ENCODE measurements at regions not wholly inside any gene's neighbourhood (a gene's known extent, or its start where the extent isn't known, plus 50 kb on each side); places are given as distances from the start of the nearest gene placed in this dataset.
"Not testable (repeated sequence)": the region's sequence is repeated elsewhere in the genome, so short reads cannot be mapped to it uniquely, and the experiment has no call there.

DNA sequence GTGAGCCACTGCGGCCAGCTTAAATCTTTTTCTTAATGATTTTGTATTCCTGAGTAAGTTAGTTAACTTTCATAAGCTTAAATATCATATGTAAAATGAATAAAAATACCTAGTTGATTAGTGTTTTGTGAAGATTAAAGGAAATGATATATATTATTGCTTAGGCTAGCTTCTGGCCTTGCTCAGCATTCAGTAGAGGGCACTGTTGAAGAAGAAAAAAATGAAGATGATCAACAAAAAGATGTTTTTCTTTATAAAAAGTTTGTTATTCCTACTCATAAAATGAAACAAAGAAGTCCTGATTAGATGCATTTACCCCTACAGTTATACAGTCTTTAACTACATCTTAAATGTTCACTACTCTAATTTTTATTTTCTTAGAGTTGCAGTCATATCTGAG lies 797.7 kb downstream of the RAPGEF2 start:
- Histone ChIP-seq H3K36me3 (ENCODE audit: control insufficient read depth in 2 of 2, insufficient read depth in 2 of 2, low read length in 2 of 2) (no peaks in the 10 kb centered on the region), H3K9ac (ENCODE audit: low read depth in 1 of 2, low read length in 2 of 2) (no peak overlapping the region), H3K4me3 (ENCODE audit: low read length in 2 of 2) (no peak overlapping the region), H3K9me3 (ENCODE audit: control insufficient read depth in 2 of 2, low read length in 2 of 2) (no peaks in the 10 kb centered on the region), H3K4me1 (ENCODE audit: control insufficient read depth in 2 of 2, insufficient read depth in 2 of 2, low read length in 2 of 2) (no peaks in the 10 kb centered on the region), H3K27me3 (ENCODE audit: control insufficient read depth in 2 of 2, insufficient read depth in 2 of 2, low read length in 2 of 2) (no peaks in the 10 kb centered on the region), H3K27ac (ENCODE audit: low read depth in 2 of 2, low read length in 2 of 2) (no peak overlapping the region)

GRCh38 chr4:159902648-159903047 lies 799.8 kb downstream of the RAPGEF2 start:
- no peak overlapping the region for H3K4me3 ChIP-seq (ENCODE audit: low read length in 2 of 2)
- no peak overlapping the region for H3K9ac ChIP-seq (ENCODE audit: low read depth in 1 of 2, low read length in 2 of 2)
- H3K9me3 ChIP-seq (ENCODE audit: control insufficient read depth in 2 of 2, low read length in 2 of 2): no peaks in the 10 kb centered on the region
- H3K36me3 ChIP-seq (ENCODE audit: control insufficient read depth in 2 of 2, insufficient read depth in 2 of 2, low read length in 2 of 2): no peaks in the 10 kb centered on the region
- no peaks in the 10 kb centered on the region for H3K4me1 ChIP-seq (ENCODE audit: control insufficient read depth in 2 of 2, insufficient read depth in 2 of 2, low read length in 2 of 2)
- no peaks in the 10 kb centered on the region for H3K27me3 ChIP-seq (ENCODE audit: control insufficient read depth in 2 of 2, insufficient read depth in 2 of 2, low read length in 2 of 2)
- no peak overlapping the region for H3K27ac ChIP-seq (ENCODE audit: low read depth in 2 of 2, low read length in 2 of 2)

- H3K9me3 ChIP-seq (ENCODE audit: control insufficient read depth in 2 of 2, low read length in 2 of 2): no peaks in the 10 kb centered on the region
- H3K27me3 ChIP-seq (ENCODE audit: control insufficient read depth in 2 of 2, insufficient read depth in 2 of 2, low read length in 2 of 2): no peaks in the 10 kb centered on the region
- no peaks in the 10 kb centered on the region for H3K36me3 ChIP-seq (ENCODE audit: control insufficient read depth in 2 of 2, insufficient read depth in 2 of 2, low read length in 2 of 2)
- H3K4me3 ChIP-seq (ENCODE audit: low read length in 2 of 2): no peak overlapping the region
- no peaks in the 10 kb centered on the region for H3K4me1 ChIP-seq (ENCODE audit: control insufficient read depth in 2 of 2, insufficient read depth in 2 of 2, low read length in 2 of 2)
- no peak overlapping the region for H3K9ac ChIP-seq (ENCODE audit: low read depth in 1 of 2, low read length in 2 of 2)
- H3K27ac ChIP-seq (ENCODE audit: low read depth in 2 of 2, low read length in 2 of 2): no peak overlapping the region
Measured at GRCh38 chr4:159904906-159905305, 802.0 kb downstream of the RAPGEF2 start.

DNA sequence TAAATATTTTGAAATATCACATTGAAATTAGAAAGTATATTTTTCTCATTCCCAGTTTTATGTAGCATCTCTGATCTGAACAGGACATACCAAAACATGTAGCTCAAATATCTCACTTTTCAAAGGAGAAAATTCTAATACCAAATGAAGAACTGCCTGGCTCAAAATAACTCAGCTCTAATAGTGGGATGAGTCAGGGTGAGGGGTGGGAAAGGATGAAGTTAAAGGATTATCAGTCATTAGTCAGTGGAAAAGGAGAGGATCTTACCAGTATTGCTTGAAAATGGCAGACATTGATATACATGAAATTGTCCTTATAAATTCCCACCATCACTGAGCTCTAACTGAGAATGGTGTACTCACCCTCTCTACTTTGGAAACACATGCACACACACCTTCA lies 803.2 kb downstream of the RAPGEF2 start:
- no peak overlapping the region for H3K27ac ChIP-seq (ENCODE audit: low read depth in 2 of 2, low read length in 2 of 2)
- H3K9me3 ChIP-seq (ENCODE audit: control insufficient read depth in 2 of 2, low read length in 2 of 2): no peaks in the 10 kb centered on the region
- no peaks in the 10 kb centered on the region for H3K36me3 ChIP-seq (ENCODE audit: control insufficient read depth in 2 of 2, insufficient read depth in 2 of 2, low read length in 2 of 2)

GRCh38 chr4:159906517-159906916 lies 803.6 kb downstream of the RAPGEF2 start:
- Histone ChIP-seq H3K4me1 (ENCODE audit: control insufficient read depth in 2 of 2, insufficient read depth in 2 of 2, low read length in 2 of 2) (no peaks in the 10 kb centered on the region), H3K36me3 (ENCODE audit: control insufficient read depth in 2 of 2, insufficient read depth in 2 of 2, low read length in 2 of 2) (no peaks in the 10 kb centered on the region), H3K9me3 (ENCODE audit: control insufficient read depth in 2 of 2, low read length in 2 of 2) (no peaks in the 10 kb centered on the region), H3K27me3 (ENCODE audit: control insufficient read depth in 2 of 2, insufficient read depth in 2 of 2, low read length in 2 of 2) (no peaks in the 10 kb centered on the region), H3K27ac (ENCODE audit: low read depth in 2 of 2, low read length in 2 of 2) (no peak overlapping the region), H3K9ac (ENCODE audit: low read depth in 1 of 2, low read length in 2 of 2) (no peak overlapping the region), H3K4me3 (ENCODE audit: low read length in 2 of 2) (no peak overlapping the region)

More for the DNA sequence above, 803.2 kb downstream of the RAPGEF2 start:
- Histone ChIP-seq H3K9ac (ENCODE audit: low read depth in 1 of 2, low read length in 2 of 2) (no peak overlapping the region), H3K4me3 (ENCODE audit: low read length in 2 of 2) (no peak overlapping the region), H3K4me1 (ENCODE audit: control insufficient read depth in 2 of 2, insufficient read depth in 2 of 2, low read length in 2 of 2) (no peaks in the 10 kb centered on the region), H3K27me3 (ENCODE audit: control insufficient read depth in 2 of 2, insufficient read depth in 2 of 2, low read length in 2 of 2) (no peaks in the 10 kb centered on the region)

GRCh38 chr4:159910721-159911120 lies 807.8 kb downstream of the RAPGEF2 start:
- Histone ChIP-seq H3K27ac (ENCODE audit: low read depth in 2 of 2, low read length in 2 of 2) (no peak overlapping the region), H3K27me3 (ENCODE audit: control insufficient read depth in 2 of 2, insufficient read depth in 2 of 2, low read length in 2 of 2) (no peaks in the 10 kb centered on the region), H3K9ac (ENCODE audit: low read depth in 1 of 2, low read length in 2 of 2) (no peak overlapping the region), H3K9me3 (ENCODE audit: control insufficient read depth in 2 of 2, low read length in 2 of 2) (no peaks in the 10 kb centered on the region), H3K4me1 (ENCODE audit: control insufficient read depth in 2 of 2, insufficient read depth in 2 of 2, low read length in 2 of 2) (no peaks in the 10 kb centered on the region), H3K36me3 (ENCODE audit: control insufficient read depth in 2 of 2, insufficient read depth in 2 of 2, low read length in 2 of 2) (no peaks in the 10 kb centered on the region), H3K4me3 (ENCODE audit: low read length in 2 of 2) (no peak overlapping the region)

- Histone ChIP-seq H3K4me1 (ENCODE audit: control insufficient read depth in 2 of 2, insufficient read depth in 2 of 2, low read length in 2 of 2) (no peaks in the 10 kb centered on the region), H3K36me3 (ENCODE audit: control insufficient read depth in 2 of 2, insufficient read depth in 2 of 2, low read length in 2 of 2) (no peaks in the 10 kb centered on the region), H3K4me3 (ENCODE audit: low read length in 2 of 2) (no peak overlapping the region), H3K9ac (ENCODE audit: low read depth in 1 of 2, low read length in 2 of 2) (no peak overlapping the region), H3K9me3 (ENCODE audit: control insufficient read depth in 2 of 2, low read length in 2 of 2) (no peaks in the 10 kb centered on the region), H3K27ac (ENCODE audit: low read depth in 2 of 2, low read length in 2 of 2) (no peak overlapping the region), H3K27me3 (ENCODE audit: control insufficient read depth in 2 of 2, insufficient read depth in 2 of 2, low read length in 2 of 2) (no peaks in the 10 kb centered on the region)
Measured at GRCh38 chr4:159922119-159922518, 819.2 kb downstream of the RAPGEF2 start.

- Histone ChIP-seq H3K9me3 (ENCODE audit: control insufficient read depth in 2 of 2, low read length in 2 of 2) (no peaks in the 10 kb centered on the region), H3K27me3 (ENCODE audit: control insufficient read depth in 2 of 2, insufficient read depth in 2 of 2, low read length in 2 of 2) (no peaks in the 10 kb centered on the region), H3K27ac (ENCODE audit: low read depth in 2 of 2, low read length in 2 of 2) (no peak overlapping the region)
Measured at GRCh38 chr4:159925770-159926169, 822.9 kb downstream of the RAPGEF2 start.

GRCh38 chr4:159926871-159927270 lies 824.0 kb downstream of the RAPGEF2 start:
- H3K4me1 ChIP-seq (ENCODE audit: control insufficient read depth in 2 of 2, insufficient read depth in 2 of 2, low read length in 2 of 2): no peaks in the 10 kb centered on the region
- no peak overlapping the region for H3K27ac ChIP-seq (ENCODE audit: low read depth in 2 of 2, low read length in 2 of 2)
- no peak overlapping the region for H3K4me3 ChIP-seq (ENCODE audit: low read length in 2 of 2)
- no peaks in the 10 kb centered on the region for H3K9me3 ChIP-seq (ENCODE audit: control insufficient read depth in 2 of 2, low read length in 2 of 2)
- H3K36me3 ChIP-seq (ENCODE audit: control insufficient read depth in 2 of 2, insufficient read depth in 2 of 2, low read length in 2 of 2): no peaks in the 10 kb centered on the region
- no peak overlapping the region for H3K9ac ChIP-seq (ENCODE audit: low read depth in 1 of 2, low read length in 2 of 2)
- no peaks in the 10 kb centered on the region for H3K27me3 ChIP-seq (ENCODE audit: control insufficient read depth in 2 of 2, insufficient read depth in 2 of 2, low read length in 2 of 2)

More at GRCh38 chr4:159925770-159926169, 822.9 kb downstream of the RAPGEF2 start:
- Histone ChIP-seq H3K4me1 (ENCODE audit: control insufficient read depth in 2 of 2, insufficient read depth in 2 of 2, low read length in 2 of 2) (no peaks in the 10 kb centered on the region), H3K36me3 (ENCODE audit: control insufficient read depth in 2 of 2, insufficient read depth in 2 of 2, low read length in 2 of 2) (no peaks in the 10 kb centered on the region), H3K9ac (ENCODE audit: low read depth in 1 of 2, low read length in 2 of 2) (no peak overlapping the region), H3K4me3 (ENCODE audit: low read length in 2 of 2) (no peak overlapping the region)

DNA sequence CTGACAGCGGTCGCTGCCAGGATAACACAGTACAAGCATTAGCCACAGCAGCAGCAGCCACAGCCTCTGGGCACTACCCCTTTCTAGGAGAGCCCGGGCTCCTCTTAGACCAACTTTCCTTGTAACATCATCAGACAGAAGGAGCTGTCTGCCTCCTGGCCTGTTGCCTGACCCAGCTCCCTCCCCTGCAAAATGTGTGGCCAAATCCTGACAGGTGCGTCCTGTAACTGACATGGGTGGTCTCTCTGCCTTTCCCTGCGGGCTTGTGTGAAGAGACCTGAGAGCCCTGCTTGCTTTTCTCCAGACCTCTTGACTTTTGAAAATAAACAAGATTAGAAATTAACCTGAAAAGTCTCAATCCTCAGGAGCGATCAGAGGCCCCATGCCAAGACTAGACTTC lies 824.9 kb downstream of the RAPGEF2 start:
- Histone ChIP-seq H3K4me1 (ENCODE audit: control insufficient read depth in 2 of 2, insufficient read depth in 2 of 2, low read length in 2 of 2) (no peaks in the 10 kb centered on the region), H3K4me3 (ENCODE audit: low read length in 2 of 2) (no peak overlapping the region), H3K27me3 (ENCODE audit: control insufficient read depth in 2 of 2, insufficient read depth in 2 of 2, low read length in 2 of 2) (no peaks in the 10 kb centered on the region), H3K36me3 (ENCODE audit: control insufficient read depth in 2 of 2, insufficient read depth in 2 of 2, low read length in 2 of 2) (no peaks in the 10 kb centered on the region), H3K27ac (ENCODE audit: low read depth in 2 of 2, low read length in 2 of 2) (no peak overlapping the region), H3K9ac (ENCODE audit: low read depth in 1 of 2, low read length in 2 of 2) (no peak overlapping the region), H3K9me3 (ENCODE audit: control insufficient read depth in 2 of 2, low read length in 2 of 2) (no peaks in the 10 kb centered on the region)

DNA sequence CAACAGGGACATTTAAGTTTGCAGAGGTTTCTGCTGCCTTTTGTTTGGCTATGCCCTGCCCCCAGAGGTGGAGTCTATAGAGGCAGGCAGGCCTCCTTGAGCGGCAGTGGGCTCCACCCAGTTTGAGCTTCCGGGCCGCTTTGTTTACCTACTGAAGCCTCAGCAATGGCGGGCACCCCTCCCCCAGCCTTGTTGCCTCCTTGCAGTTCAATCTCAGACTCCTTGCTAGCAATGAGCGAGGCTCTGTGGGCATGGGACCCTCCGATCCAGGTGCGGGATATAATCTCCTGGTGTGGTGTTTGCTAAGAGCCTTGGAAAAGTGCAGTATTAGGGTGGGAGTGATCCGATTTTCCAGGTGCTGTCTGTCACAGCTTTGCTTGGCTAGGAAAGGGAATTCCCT lies 831.7 kb downstream of the RAPGEF2 start:
- not testable (repeated sequence) for H3K9me3 ChIP-seq (ENCODE audit: control insufficient read depth in 2 of 2, low read length in 2 of 2); H3K4me1 ChIP-seq (ENCODE audit: control insufficient read depth in 2 of 2, insufficient read depth in 2 of 2, low read length in 2 of 2); H3K27me3 ChIP-seq (ENCODE audit: control insufficient read depth in 2 of 2, insufficient read depth in 2 of 2, low read length in 2 of 2); H3K36me3 ChIP-seq (ENCODE audit: control insufficient read depth in 2 of 2, insufficient read depth in 2 of 2, low read length in 2 of 2); H3K27ac ChIP-seq (ENCODE audit: low read depth in 2 of 2, low read length in 2 of 2); H3K4me3 ChIP-seq (ENCODE audit: low read length in 2 of 2); H3K9ac ChIP-seq (ENCODE audit: low read depth in 1 of 2, low read length in 2 of 2)

Data from mucosa of rectum (tissue), 2 donors.